Upper lobe of left lung (tissue), 6 donors: ENCODE measurements at regions not wholly inside any gene's neighbourhood (a gene's known extent, or its start where the extent isn't known, plus 50 kb on each side); places are given as distances from the start of the nearest gene placed in this dataset.
"Not testable (repeated sequence)": the region's sequence is repeated elsewhere in the genome, so short reads cannot be mapped to it uniquely, and the experiment has no call there.

ENCODE experiments used
- ATAC-seq, 2 donors: fragments of 200-7000 bp; cut with Tn5 transposase; one replicate each; pipeline ENCODE4 v1.9.1; 2022; ENCODE audit warnings: mild to moderate bottlenecking in 2 of 2, moderate library complexity in 2 of 2; ENCODE audit not compliant: low FRiP score in 2 of 2
- DNase-seq, 2 donors: peaks; one replicate each; pipeline ENCODE4 v3.0.0-alpha.2; 2019 to 2020
- H3K27ac ChIP-seq, 4 donors: fragments of 200-600 bp; sonication (generic); one replicate each; pipeline ENCODE4 v1.5.1; 2016 to 2019
- H3K27me3 ChIP-seq, 4 donors: fragments of 200-600 bp; sonication (generic); one replicate each; pipeline ENCODE4 v1.5.1; 2017 to 2019
- H3K36me3 ChIP-seq, 4 donors: fragments of 200-600 bp; sonication (generic); one replicate each; pipeline ENCODE4 v1.5.1; 2016 to 2019
- H3K4me1 ChIP-seq, 4 donors: fragments of 200-600 bp; sonication (generic); one replicate each; pipeline ENCODE4 v1.5.1; 2018 to 2019
- H3K4me3 ChIP-seq, 4 donors: fragments of 200-600 bp; sonication (generic); one replicate each; pipeline ENCODE4 v1.5.1; 2017 to 2019; ENCODE audit warnings: mild to moderate bottlenecking in 2 of 4, moderate library complexity in 1 of 4
- H3K9me3 ChIP-seq, 4 donors: fragments of 200-600 bp; sonication (generic); one replicate each; pipeline ENCODE4 v1.5.1; 2018 to 2019
- CTCF ChIP-seq, 6 experiments: fragments of 450-650 bp in 4 of 6; fragments of 200-600 bp in 2 of 6; sonication (generic) in 2 of 6; IDR thresholded peaks; one replicate each; pipeline ENCODE4 v1.5.1; 2016 to 2019; ENCODE audit warnings: antibody characterized with exemption in 6 of 6
- EP300 ChIP-seq, 4 donors: sonication (generic); formaldehyde crosslinking; IDR thresholded peaks; one replicate each; pipeline ENCODE4 v1.5.1; 2017; ENCODE audit warnings: antibody characterized with exemption in 4 of 4, control low read depth in 2 of 4
- POLR2A ChIP-seq, 4 donors: fragments of 450-650 bp; IDR thresholded peaks; one replicate each; pipeline ENCODE4 v1.5.1; 2016 to 2017; ENCODE audit warnings: antibody characterized with exemption in 4 of 4, mild to moderate bottlenecking in 2 of 4
- POLR2AphosphoS5 ChIP-seq, 2 donors: sonication (generic); formaldehyde crosslinking; IDR thresholded peaks; one replicate each; pipeline ENCODE4 v1.5.1; 2017; ENCODE audit warnings: antibody characterized with exemption in 2 of 2
- WGBS, 2 donors: methylation state at CpG; one replicate each; pipeline ENCODE4 v1.1.5; 2017 to 2018; 5-methylcytosine and 5-hydroxymethylcytosine counted together
- donor health status: DM: no; HTN: no; CAD: no; lungs with moderate emphysema.
- donor health status: DM: no; HTN: yes; CAD: no; lungs with severe emphysema.

GRCh38 chr4:3945511-3946290 is 179.5 kb downstream of the ADRA2C start:
- 91 to 92% methylated on average over 13 to 21 of the region's 22 CpGs for WGBS, 2 donors
- Histone ChIP-seq H3K4me1 (no peaks in the 10 kb centered on the region), H3K4me3 (no peak overlapping the region), H3K27me3 (no peaks in the 10 kb centered on the region), H3K27ac (no peak overlapping the region), H3K36me3 (no peaks in the 10 kb centered on the region), H3K9me3 (no peaks in the 10 kb centered on the region)
- DNase-seq = peak in 1 of 2 donors; percentile 61
- TF ChIP-seq POLR2A (IDR thresholded peaks at IDR 0.05) (no peak), POLR2AphosphoS5 (IDR thresholded peaks at IDR 0.05) (no peak), EP300 (IDR thresholded peaks at IDR 0.05) (no peak), CTCF (IDR thresholded peaks at IDR 0.05) (no peak)
- ATAC-seq = no peak

GRCh38 chr4:3946553-3946952 is 180.4 kb downstream of the ADRA2C start:
- peak in 1 of 2 donors; percentile 70 for DNase-seq
- not testable (repeated sequence) for H3K27ac ChIP-seq, H3K4me1 ChIP-seq, ATAC-seq, H3K4me3 ChIP-seq, H3K36me3 ChIP-seq, H3K9me3 ChIP-seq, H3K27me3 ChIP-seq
- 94 to 97% methylated on average over 15 to 16 of the region's 20 CpGs for WGBS, 2 donors

GRCh38 chr4:3947761-3948160 is 181.6 kb downstream of the ADRA2C start:
- not testable (repeated sequence) for ATAC-seq, H3K9me3 ChIP-seq, H3K4me3 ChIP-seq, H3K27me3 ChIP-seq, H3K36me3 ChIP-seq, H3K4me1 ChIP-seq, H3K27ac ChIP-seq
- WGBS, 2 donors = 94 to 100% methylated on average over 2 to 17 of the region's 21 CpGs
- DNase-seq = peak in 1 of 2 donors; percentile 71

GRCh38 chr4:3948210-3948609 is 182.0 kb downstream of the ADRA2C start:
- H3K4me3 ChIP-seq, H3K36me3 ChIP-seq, H3K9me3 ChIP-seq, ATAC-seq, H3K27ac ChIP-seq, H3K4me1 ChIP-seq, H3K27me3 ChIP-seq, DNase-seq: not testable (repeated sequence)
- WGBS, 2 donors = 89 to 91% methylated on average over 5 of the region's 5 CpGs

GRCh38 chr4:3949916-3950315 is 183.7 kb downstream of the ADRA2C start:
- TF ChIP-seq CTCF (IDR thresholded peaks at IDR 0.05) = peak in 4 of 6 experiments; percentile 16 to 58 (median 46)
- ATAC-seq, H3K27ac ChIP-seq, H3K27me3 ChIP-seq, H3K4me1 ChIP-seq, H3K4me3 ChIP-seq, H3K9me3 ChIP-seq, H3K36me3 ChIP-seq: not testable (repeated sequence)
- WGBS, 2 donors = 53 to 63% methylated on average over 2 to 5 of the region's 5 CpGs
- DNase-seq = peak; percentile 35 to 60

- not testable (repeated sequence) for H3K4me3 ChIP-seq, ATAC-seq, H3K27ac ChIP-seq, H3K9me3 ChIP-seq, H3K27me3 ChIP-seq, H3K36me3 ChIP-seq
- 94 to 99% methylated on average over 8 to 9 of the region's 9 CpGs for WGBS, 2 donors
- H3K4me1 ChIP-seq = peaks cover 0 to 14% (median 3%) of the 10 kb centered on the region in 4 donors
- peak in 1 of 2 donors; percentile 62 for DNase-seq
Measured at GRCh38 chr4:3952443-3953139, 186.4 kb downstream of the ADRA2C start.

GRCh38 chr4:3953140-3953489 is 186.9 kb downstream of the ADRA2C start:
- ATAC-seq, H3K36me3 ChIP-seq, H3K27me3 ChIP-seq, H3K4me3 ChIP-seq, H3K9me3 ChIP-seq, DNase-seq, H3K27ac ChIP-seq: not testable (repeated sequence)
- H3K4me1 ChIP-seq = peaks cover 0 to 14% (median 3%) of the 10 kb centered on the region in 4 donors
- 82 to 83% methylated on average over 4 of the region's 4 CpGs for WGBS, 2 donors
